ENCODE measurements at regions not wholly inside any gene's neighbourhood (a gene's known extent, or its start where the extent isn't known, plus 50 kb on each side); places are given as distances from the start of the nearest gene placed in this dataset.

- TF ChIP-seq CTCF (IDR thresholded peaks at IDR 0.05) (no peak), POLR2AphosphoS5 (IDR thresholded peaks at IDR 0.05; ENCODE audit: low read depth, low read length) (no peak), TCF7L2 (IDR thresholded peaks at IDR 0.05; ENCODE audit: low read depth, low read length) (no peak), REST (IDR thresholded peaks at IDR 0.05; ENCODE audit: insufficient read depth in 1 of 2, low read depth in 2 of 2, low read length in 1 of 2) (no peak), SIN3A (IDR thresholded peaks at IDR 0.05; ENCODE audit: borderline replicate concordance, insufficient read depth, low read depth, low read length) (no peak)
Measured at GRCh38 chr18:67961701-67962440, 445.4 kb upstream of the DSEL start.
